H1 (cell line): ENCODE measurements at regions not wholly inside any gene's neighbourhood (a gene's known extent, or its start where the extent isn't known, plus 50 kb on each side); places are given as distances from the start of the nearest gene placed in this dataset.

Source experiments
- CTCF ChIA-PET: fragments of 300-600 bp; sonication (Branson Sonifier 250); formaldehyde crosslinking; loops from one replicate; lab custom pipeline; 2021; ENCODE audit not compliant: partially characterized antibody; lab: Charles Lee
- POLR2A ChIA-PET: fragments of 300-600 bp; sonication (Branson Sonifier 250); formaldehyde crosslinking; loops from one replicate; lab custom pipeline; 2021; ENCODE audit warnings: inconsistent platforms; ENCODE audit not compliant: partially characterized antibody; lab: Charles Lee
- DNase-seq, 2 experiments: peaks; one replicate each; pipeline versions ENCODE4 v3.0.0 to v3.0.0-alpha.2; 2010 to 2022; ENCODE audit warnings: low spot score in 2 of 2, low read depth in 1 of 2, mixed read lengths in 1 of 2
- FAIRE-seq: peaks from 2 replicates; lab custom pipeline; 2011; peaks lifted over from hg19 to GRCh38; lab: Jason Lieb, UNC
- H2AFZ ChIP-seq: 2 replicates; pipeline ENCODE4 v1.8.1; 2012; ENCODE audit warnings: low read length, inconsistent platforms
- H2AK5ac ChIP-seq: 2 replicates; pipeline ENCODE4 v1.6.1; 2013; ENCODE audit warnings: low read depth, low read length
- H2BK120ac ChIP-seq: replicated peaks from 2 replicates; pipeline ENCODE3; 2013; ENCODE audit warnings: low read depth, low read length, inconsistent platforms
- H2BK12ac ChIP-seq: 2 replicates; pipeline ENCODE4 v1.6.1; 2013; ENCODE audit warnings: low read depth, low read length
- H2BK15ac ChIP-seq: 2 replicates; pipeline ENCODE4 v1.6.1; 2013; ENCODE audit warnings: low read length
- H2BK20ac ChIP-seq: 2 replicates; pipeline ENCODE4 v1.6.1; 2013; ENCODE audit warnings: low read length
- H2BK5ac ChIP-seq: 2 replicates; pipeline ENCODE4 v1.6.1; 2013; ENCODE audit warnings: low read depth, low read length
- H3K14ac ChIP-seq: 2 replicates; pipeline ENCODE4 v1.6.1; 2013; ENCODE audit warnings: inconsistent platforms; ENCODE audit not compliant: insufficient read length
- H3K18ac ChIP-seq: 2 replicates; pipeline ENCODE4 v1.6.1; 2013; ENCODE audit warnings: low read length; ENCODE audit errors: extremely low read depth
- H3K23ac ChIP-seq: 2 replicates; pipeline ENCODE4 v1.6.1; 2013; ENCODE audit warnings: inconsistent platforms; ENCODE audit not compliant: insufficient read length
- H3K23me2 ChIP-seq: 2 replicates; pipeline ENCODE4 v1.6.1; 2013; ENCODE audit warnings: low read depth, low read length
- H3K27ac ChIP-seq: 2 replicates; pipeline ENCODE4 v1.6.1; 2011; ENCODE audit warnings: low read depth, low read length, inconsistent platforms
- H3K27me3 ChIP-seq, 4 experiments: replicated peaks in 1 of 4; 1 replicate in 1 of 4; 2 replicates in 3 of 4; pipeline versions ENCODE4 v1.6.1 to v1.8.1; 2011 to 2013; ENCODE audit warnings: low read length in 3 of 4, mild to moderate bottlenecking in 3 of 4, inconsistent platforms in 2 of 4, mixed read lengths in 2 of 4, moderate library complexity in 1 of 4; ENCODE audit not compliant: control insufficient read depth in 3 of 4, insufficient read depth in 3 of 4; ENCODE audit errors: extremely low read depth in 1 of 4
- H3K36me3 ChIP-seq, 4 experiments: 2 replicates each; pipeline versions ENCODE4 v1.6.1 to v1.8.1; 2011 to 2013; ENCODE audit warnings: mild to moderate bottlenecking in 4 of 4, low read length in 3 of 4, moderate library complexity in 2 of 4, control low read depth in 1 of 4, inconsistent platforms in 1 of 4; ENCODE audit not compliant: insufficient read depth in 4 of 4, control insufficient read depth in 2 of 4
- H3K4ac ChIP-seq: replicated peaks from 2 replicates; pipeline ENCODE3; 2013; ENCODE audit warnings: low read length, low read depth, mixed read lengths, inconsistent platforms; ENCODE audit not compliant: insufficient read length
- H3K4me1 ChIP-seq, 4 experiments: replicated peaks in 1 of 4; 1 replicate in 1 of 4; 2 replicates in 3 of 4; pipeline versions ENCODE4 v1.6.1 to v1.8.1; 2011 to 2013; ENCODE audit warnings: low read length in 3 of 4, inconsistent platforms in 2 of 4, mixed read lengths in 1 of 4; ENCODE audit not compliant: insufficient read depth in 4 of 4, control insufficient read depth in 3 of 4
- H3K4me2 ChIP-seq, 2 experiments: 2 replicates each; pipeline versions ENCODE4 v1.6.1 to v1.8.1; 2011 to 2013; ENCODE audit warnings: low read depth in 2 of 2, low read length in 2 of 2, control low read depth in 1 of 2, inconsistent platforms in 1 of 2, mild to moderate bottlenecking in 1 of 2; ENCODE audit not compliant: insufficient read depth in 1 of 2
- H3K4me3 ChIP-seq, 4 experiments: fragments of 200-600, 300-600 bp in 1 of 4; sonication (generic), shearing (Covaris generic), sonication (Bioruptor Twin) in 1 of 4; 2 replicates each; pipeline versions ENCODE4 v1.5.1 to v1.8.1; 2011 to 2016; ENCODE audit warnings: low read length in 4 of 4, low read depth in 3 of 4, control low read depth in 2 of 4, inconsistent platforms in 2 of 4, mild to moderate bottlenecking in 2 of 4, mixed read lengths in 1 of 4, moderate library complexity in 1 of 4; ENCODE audit not compliant: insufficient read depth in 2 of 4; ENCODE audit errors: extremely low read depth in 1 of 4
- H3K56ac ChIP-seq: replicated peaks from 2 replicates; pipeline ENCODE3; 2013; ENCODE audit warnings: low read depth, mild to moderate bottlenecking, mixed read lengths, low read length, inconsistent platforms; ENCODE audit not compliant: insufficient read length
- H3K79me1 ChIP-seq: 2 replicates; pipeline ENCODE4 v1.6.1; 2013; ENCODE audit warnings: low read depth, low read length, control low read depth
- H3K79me2 ChIP-seq, 2 experiments: 2 replicates each; pipeline versions ENCODE4 v1.6.1 to v1.8.1; 2012 to 2013; ENCODE audit warnings: low read length in 2 of 2, mild to moderate bottlenecking in 2 of 2, inconsistent platforms in 1 of 2; ENCODE audit not compliant: insufficient read depth in 2 of 2, control insufficient read depth in 1 of 2
- H3K9ac ChIP-seq, 4 experiments: replicated peaks in 1 of 4; 1 replicate in 1 of 4; 2 replicates in 3 of 4; pipeline versions ENCODE4 v1.6.1 to v1.8.1; 2011 to 2013; ENCODE audit warnings: low read depth in 3 of 4, low read length in 3 of 4, control low read depth in 2 of 4, mild to moderate bottlenecking in 2 of 4, moderate library complexity in 2 of 4, inconsistent platforms in 1 of 4; ENCODE audit errors: extremely low read depth in 1 of 4
- H3K9me3 ChIP-seq, 2 experiments: 2 replicates each; pipeline versions ENCODE4 v1.6.1 to v1.8.1; 2012 to 2013; ENCODE audit warnings: mild to moderate bottlenecking in 2 of 2, moderate library complexity in 2 of 2, control low read depth in 1 of 2, inconsistent platforms in 1 of 2, low read depth in 1 of 2, low read length in 1 of 2, mixed read lengths in 1 of 2; ENCODE audit not compliant: insufficient read depth in 2 of 2
- H4K20me1 ChIP-seq, 2 experiments: replicated peaks in 1 of 2; 2 replicates each; pipeline versions ENCODE3 to v1.8.1; 2011 to 2013; ENCODE audit warnings: inconsistent platforms in 2 of 2, low read length in 2 of 2, mild to moderate bottlenecking in 1 of 2; ENCODE audit not compliant: insufficient read depth in 2 of 2, control insufficient read depth in 1 of 2
- H4K5ac ChIP-seq: 2 replicates; pipeline ENCODE4 v1.6.1; 2013; ENCODE audit warnings: low read length, low read depth, mixed read lengths, inconsistent platforms; ENCODE audit not compliant: insufficient read length
- H4K8ac ChIP-seq: 2 replicates; pipeline ENCODE4 v1.8.0; 2013; ENCODE audit warnings: mild to moderate bottlenecking, moderate library complexity, low read length, inconsistent platforms; ENCODE audit not compliant: insufficient read depth; ENCODE audit errors: extremely low read depth
- H4K91ac ChIP-seq: replicated peaks from 2 replicates; pipeline ENCODE3; 2013; ENCODE audit warnings: low read length, mixed read lengths, inconsistent platforms; ENCODE audit not compliant: insufficient read length
- CBX5 ChIP-seq: fragments of 300-800, 300-1000 bp; sonication (generic); IDR thresholded peaks from 2 replicates; pipeline ENCODE4 v1.7.1; 2016; ENCODE audit warnings: antibody characterized with exemption, low read length, low read depth
- MAFK ChIP-seq: IDR thresholded peaks from 2 replicates; pipeline ENCODE4 v1.6.1; 2012; ENCODE audit warnings: low read depth, mild to moderate bottlenecking, improper control_type of control experiment, low read length
- TEAD4 ChIP-seq: IDR thresholded peaks from 2 replicates; pipeline ENCODE4 v1.6.1; 2012; ENCODE audit warnings: low read depth, low read length, inconsistent platforms, mixed read lengths
- WGBS, 2 experiments: shearing (Covaris generic) in 1 of 2; methylation state at CpG; one replicate each; pipeline versions ENCODE4 v1.1.6 to v1.1.7; 2013 to 2015; ENCODE audit warnings: low lambda C conversion rate in 2 of 2, mixed read lengths in 2 of 2, inconsistent platforms in 1 of 2, low coverage in 1 of 2, missing lambda C conversion rate in 1 of 2; ENCODE audit not compliant: insufficient replicate concordance in 2 of 2, insufficient coverage in 1 of 2, insufficient read length in 1 of 2; ENCODE audit errors: extremely low coverage in 1 of 2, missing lambda C conversion rate in 1 of 2; 5-methylcytosine and 5-hydroxymethylcytosine counted together

GRCh38 chr12:24480766-24481449, 468.0 kb downstream of the BCAT1 start:
- Histone ChIP-seq H2AK5ac (no peak overlapping the region), H3K36me3 (no peaks in the 10 kb centered on the region), H3K18ac (no peak overlapping the region), H2BK12ac (no peak overlapping the region), H3K23ac (no peak overlapping the region), H3K4me2 (no peak overlapping the region), H3K27me3 (no peaks in the 10 kb centered on the region), H2BK20ac (no peak overlapping the region), H3K56ac (no peak overlapping the region), H3K23me2 (no peaks in the 10 kb centered on the region), H2AFZ (no peak overlapping the region), H3K4ac (no peak overlapping the region), H3K9ac (no peak overlapping the region), H4K8ac (no peak overlapping the region), H3K4me1 (no peaks in the 10 kb centered on the region), H4K20me1 (no peaks in the 10 kb centered on the region), H3K9me3 (no peaks in the 10 kb centered on the region), H3K14ac (no peak overlapping the region), H2BK5ac (no peak overlapping the region), H2BK120ac (no peak overlapping the region), H3K27ac (no peak overlapping the region), H2BK15ac (no peak overlapping the region), H3K4me3 (no peak overlapping the region), H3K79me1 (no peaks in the 10 kb centered on the region), H4K91ac (no peak overlapping the region), H3K79me2 (no peaks in the 10 kb centered on the region), H4K5ac (no peak overlapping the region)
- DNase-seq (no peak), FAIRE-seq (no peak)
- CTCF ChIA-PET = no interaction called here
- POLR2A ChIA-PET = no interaction called here
- WGBS, 2 experiments = 81% methylated on average over 5 of the region's 5 CpGs; no CpG with 5 or more reads in 1 of the 2 experiments
- TF ChIP-seq TEAD4 = no peak
- no peak for TF ChIP-seq CBX5
- TF ChIP-seq MAFK = no peak
